MM.1S (cell line): ENCODE measurements at regions not wholly inside any gene's neighbourhood (a gene's known extent, or its start where the extent isn't known, plus 50 kb on each side); places are given as distances from the start of the nearest gene placed in this dataset.
"Not testable (repeated sequence)": the region's sequence is repeated elsewhere in the genome, so short reads cannot be mapped to it uniquely, and the experiment has no call there.

Experiments
- DNase-seq: peaks from one replicate; pipeline ENCODE4 v3.0.0-alpha.2; 2015
- H2AFZ ChIP-seq: fragments of 300-600 bp; sonication (generic); 2 replicates; pipeline ENCODE4 v1.6.0; 2016; ENCODE audit warnings: antibody characterized with exemption, low read length
- H3F3A ChIP-seq: fragments of 300-600 bp; sonication (generic); 2 replicates; pipeline ENCODE4 v1.6.1; 2016; ENCODE audit warnings: mild to moderate bottlenecking, antibody characterized with exemption, low read length, moderate library complexity, mixed read lengths; ENCODE audit not compliant: insufficient read depth
- H3K27ac ChIP-seq: fragments of 300-600 bp; sonication (generic); 2 replicates; pipeline ENCODE4 v1.5.1; 2016; ENCODE audit warnings: mild to moderate bottlenecking, low read length
- H3K27me3 ChIP-seq: fragments of 300-600 bp; sonication (generic); replicated peaks from 2 replicates; pipeline ENCODE4 v1.6.0; 2016; ENCODE audit warnings: low read length; ENCODE audit not compliant: insufficient read depth
- H3K36me3 ChIP-seq: fragments of 300-600 bp; sonication (generic); replicated peaks from 2 replicates; pipeline ENCODE4 v1.6.1; 2016; ENCODE audit warnings: mild to moderate bottlenecking, low read length, mixed read lengths; ENCODE audit not compliant: insufficient read depth
- H3K4me1 ChIP-seq: fragments of 300-600 bp; sonication (generic); 2 replicates; pipeline ENCODE4 v1.6.1; 2016; ENCODE audit warnings: low read length, mixed read lengths
- H3K4me2 ChIP-seq: fragments of 300-600 bp; sonication (generic); 2 replicates; pipeline ENCODE4 v1.6.0; 2016; ENCODE audit warnings: low read depth, low read length
- H3K4me3 ChIP-seq: fragments of 300-600 bp; sonication (generic); 2 replicates; pipeline ENCODE4 v1.5.1; 2016; ENCODE audit warnings: low read length, mixed read lengths
- H3K79me2 ChIP-seq: fragments of 300-600 bp; sonication (generic); 2 replicates; pipeline ENCODE4 v1.6.1; 2016; ENCODE audit warnings: mixed run types, low read length, mixed read lengths
- H3K9ac ChIP-seq: fragments of 300-600 bp; sonication (generic); 2 replicates; pipeline ENCODE4 v1.6.1; 2016; ENCODE audit warnings: low read length, mixed read lengths
- H3K9me2 ChIP-seq: fragments of 300-600 bp; sonication (generic); replicated peaks from 2 replicates; pipeline ENCODE4 v1.6.1; 2016; ENCODE audit warnings: mild to moderate bottlenecking, low read length, mixed read lengths; ENCODE audit not compliant: insufficient read depth
- H3K9me3 ChIP-seq: fragments of 300-600 bp; sonication (generic); replicated peaks from 2 replicates; pipeline ENCODE4 v1.6.1; 2016; ENCODE audit warnings: mild to moderate bottlenecking, low read length, mixed read lengths; ENCODE audit not compliant: insufficient read depth
- H4K20me1 ChIP-seq: fragments of 300-600 bp; sonication (generic); 2 replicates; pipeline ENCODE4 v1.6.1; 2016; ENCODE audit warnings: mild to moderate bottlenecking, low read length, moderate library complexity, mixed read lengths; ENCODE audit not compliant: insufficient read depth
- EZH2 ChIP-seq: fragments of 300-600 bp; sonication (generic); optimal IDR thresholded peaks from 2 replicates; pipeline ENCODE3; 2017; ENCODE audit warnings: low read depth, mild to moderate bottlenecking, antibody characterized with exemption, low read length, mixed read lengths
- EZH2phosphoT487 ChIP-seq: fragments of 300-600 bp; sonication (generic); IDR thresholded peaks from 2 replicates; pipeline ENCODE4 v1.6.1; 2018; ENCODE audit warnings: antibody characterized with exemption, low read length
- TF ChIP-seq, protein P1 (sequence below): fragments of 300-600 bp; sonication (generic); IDR thresholded peaks from 2 replicates; pipeline ENCODE4 v1.5.1; 2016; ENCODE audit warnings: antibody characterized with exemption, low read length, mixed read lengths

DNA sequence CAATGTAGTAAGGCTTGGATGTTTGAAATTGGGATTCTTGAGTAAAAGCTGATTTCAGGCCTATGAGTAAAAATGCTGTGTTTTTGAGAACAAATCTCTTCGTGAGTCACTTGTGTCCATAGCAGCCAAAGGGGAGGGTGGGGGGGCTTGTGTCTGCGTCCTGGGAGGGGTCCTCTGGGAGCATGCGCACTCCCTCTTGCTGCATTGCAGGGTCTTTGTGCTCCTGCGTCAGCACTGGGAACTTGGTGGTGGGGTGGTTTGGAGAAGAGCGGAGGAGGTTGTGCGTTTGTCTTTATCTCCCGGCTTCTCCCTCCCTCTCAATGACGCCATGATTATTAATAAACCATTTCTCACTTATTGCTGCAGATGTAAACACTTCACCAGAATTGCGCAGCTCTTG is 75.9 kb upstream of the NDN start:
- no peaks in the 10 kb centered on the region for H3K27me3 ChIP-seq
- no peak overlapping the region for H3K27ac ChIP-seq
- peaks cover 8% of the 10 kb centered on the region for H3K4me1 ChIP-seq
- H3K36me3 ChIP-seq, result no peaks in the 10 kb centered on the region
- no peaks in the 10 kb centered on the region for H3K79me2 ChIP-seq
- no peak overlapping the region for H2AFZ ChIP-seq
- DNase-seq, result no peak
- H3K9me3 ChIP-seq, result no peaks in the 10 kb centered on the region
- TF ChIP-seq, protein P1, sequence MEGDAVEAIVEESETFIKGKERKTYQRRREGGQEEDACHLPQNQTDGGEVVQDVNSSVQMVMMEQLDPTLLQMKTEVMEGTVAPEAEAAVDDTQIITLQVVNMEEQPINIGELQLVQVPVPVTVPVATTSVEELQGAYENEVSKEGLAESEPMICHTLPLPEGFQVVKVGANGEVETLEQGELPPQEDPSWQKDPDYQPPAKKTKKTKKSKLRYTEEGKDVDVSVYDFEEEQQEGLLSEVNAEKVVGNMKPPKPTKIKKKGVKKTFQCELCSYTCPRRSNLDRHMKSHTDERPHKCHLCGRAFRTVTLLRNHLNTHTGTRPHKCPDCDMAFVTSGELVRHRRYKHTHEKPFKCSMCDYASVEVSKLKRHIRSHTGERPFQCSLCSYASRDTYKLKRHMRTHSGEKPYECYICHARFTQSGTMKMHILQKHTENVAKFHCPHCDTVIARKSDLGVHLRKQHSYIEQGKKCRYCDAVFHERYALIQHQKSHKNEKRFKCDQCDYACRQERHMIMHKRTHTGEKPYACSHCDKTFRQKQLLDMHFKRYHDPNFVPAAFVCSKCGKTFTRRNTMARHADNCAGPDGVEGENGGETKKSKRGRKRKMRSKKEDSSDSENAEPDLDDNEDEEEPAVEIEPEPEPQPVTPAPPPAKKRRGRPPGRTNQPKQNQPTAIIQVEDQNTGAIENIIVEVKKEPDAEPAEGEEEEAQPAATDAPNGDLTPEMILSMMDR, result no peak
- no peak for TF ChIP-seq EZH2phosphoT487
- TF ChIP-seq EZH2, result no peak
- no peaks in the 10 kb centered on the region for H3F3A ChIP-seq
- H3K9ac ChIP-seq, result no peak overlapping the region
- H3K4me2 ChIP-seq, result no peak overlapping the region
- H3K9me2 ChIP-seq, result no peaks in the 10 kb centered on the region
- H3K4me3 ChIP-seq, result no peak overlapping the region
- H4K20me1 ChIP-seq, result no peaks in the 10 kb centered on the region

DNA sequence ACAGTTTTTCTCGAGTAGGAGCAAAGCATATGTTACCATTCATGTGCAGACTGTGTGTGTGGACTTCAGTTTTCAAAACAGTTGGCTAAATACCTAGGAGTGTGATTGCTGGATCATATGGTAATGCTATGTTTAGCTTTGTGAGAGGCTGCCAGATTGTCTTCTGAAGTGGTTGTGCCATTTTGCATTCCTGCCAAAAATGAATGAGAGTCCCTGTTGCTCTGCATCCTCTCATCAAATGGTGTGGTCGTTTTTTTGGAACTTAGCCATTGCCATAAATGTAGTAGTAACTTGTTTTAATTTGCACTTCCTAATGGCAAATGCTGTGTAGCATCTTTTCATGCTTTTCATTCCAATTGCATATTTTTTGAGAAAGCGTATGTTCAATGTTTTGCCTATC is 77.2 kb upstream of the NDN start:
- H2AFZ ChIP-seq, result no peak overlapping the region
- no peak overlapping the region for H3K4me3 ChIP-seq
- H3K9me3 ChIP-seq, result no peaks in the 10 kb centered on the region
- H3F3A ChIP-seq, result no peaks in the 10 kb centered on the region
- no peaks in the 10 kb centered on the region for H3K36me3 ChIP-seq
- H3K9me2 ChIP-seq, result no peaks in the 10 kb centered on the region
- no peak overlapping the region for H3K9ac ChIP-seq
- H3K4me1 ChIP-seq, result peaks cover 8% of the 10 kb centered on the region
- H3K79me2 ChIP-seq, result no peaks in the 10 kb centered on the region
- no peak overlapping the region for H3K4me2 ChIP-seq
- TF ChIP-seq EZH2phosphoT487 (no peak), EZH2 (no peak)
- TF ChIP-seq, protein P1, result no peak
- H3K27me3 ChIP-seq, result no peaks in the 10 kb centered on the region
- no peak for DNase-seq
- H3K27ac ChIP-seq, result no peak overlapping the region
- H4K20me1 ChIP-seq, result no peaks in the 10 kb centered on the region

DNA sequence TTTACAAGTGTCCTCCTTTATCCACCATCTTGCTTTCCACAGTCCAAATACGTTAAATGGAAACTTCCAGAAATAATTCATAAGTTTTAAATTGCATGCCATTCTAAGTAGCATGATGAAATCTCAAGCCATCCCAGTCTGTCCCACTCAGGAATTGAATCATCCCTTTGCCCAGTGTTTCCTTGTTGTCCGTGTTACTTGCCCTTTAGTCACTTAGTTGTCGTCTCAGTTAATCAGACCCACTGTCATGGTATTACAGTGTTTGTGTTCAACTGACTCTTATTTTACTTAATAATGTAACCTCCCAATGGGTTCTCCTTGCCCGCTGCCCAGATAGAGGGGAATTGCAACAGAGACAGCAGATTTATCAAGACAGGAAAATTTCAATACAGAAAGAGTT is 77.6 kb upstream of the NDN start:
- Histone ChIP-seq H3K4me1 (peaks cover 8% of the 10 kb centered on the region), H2AFZ (no peak overlapping the region), H3K4me2 (no peak overlapping the region), H4K20me1 (no peaks in the 10 kb centered on the region), H3K27ac (no peak overlapping the region), H3K36me3 (no peaks in the 10 kb centered on the region), H3K4me3 (no peak overlapping the region), H3K9me3 (no peaks in the 10 kb centered on the region), H3F3A (no peaks in the 10 kb centered on the region), H3K27me3 (no peaks in the 10 kb centered on the region), H3K9ac (no peak overlapping the region), H3K9me2 (no peaks in the 10 kb centered on the region), H3K79me2 (no peaks in the 10 kb centered on the region)
- TF ChIP-seq EZH2phosphoT487, result no peak
- TF ChIP-seq, protein P1, result no peak
- TF ChIP-seq EZH2, result no peak
- DNase-seq, result no peak

DNA sequence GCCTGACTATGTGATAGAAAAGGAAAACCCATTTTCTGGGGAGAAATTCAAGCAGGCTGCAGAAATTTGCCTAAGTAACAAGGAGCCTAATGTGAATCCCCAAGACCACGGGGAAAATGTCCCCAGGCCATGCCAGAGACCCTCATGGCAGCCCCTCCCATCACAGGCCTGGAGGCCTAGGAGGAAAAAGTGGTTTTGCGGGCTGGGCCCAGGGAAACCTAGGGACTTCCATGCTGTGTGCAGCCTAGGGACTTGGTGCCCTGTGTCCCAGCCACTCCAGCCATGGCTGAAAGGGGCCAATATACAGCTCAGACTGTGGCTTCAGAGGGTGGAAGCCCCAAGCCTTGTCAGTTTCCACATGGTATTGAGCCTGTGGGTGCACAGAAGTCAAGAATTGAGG is 79.7 kb upstream of the NDN start:
- H3K4me2 ChIP-seq, H3K9ac ChIP-seq, H3F3A ChIP-seq, H3K9me3 ChIP-seq, H4K20me1 ChIP-seq, H3K9me2 ChIP-seq, H2AFZ ChIP-seq, DNase-seq, H3K4me3 ChIP-seq, H3K27ac ChIP-seq, H3K36me3 ChIP-seq, H3K27me3 ChIP-seq, H3K79me2 ChIP-seq, H3K4me1 ChIP-seq: not testable (repeated sequence)
